Sigmoid colon (tissue), 6 donors: ENCODE measurements at regions not wholly inside any gene's neighbourhood (a gene's known extent, or its start where the extent isn't known, plus 50 kb on each side); places are given as distances from the start of the nearest gene placed in this dataset.

Experiments used
- DNase-seq: peaks from one replicate; pipeline ENCODE4 v3.0.0-alpha.2; 2019
- H3K27ac ChIP-seq, 4 donors: fragments of 200-600 bp; sonication (generic); one replicate each; pipeline ENCODE4 v1.5.1; 2016 to 2019; ENCODE audit warnings: mild to moderate bottlenecking in 1 of 4
- H3K27me3 ChIP-seq, 3 donors: fragments of 200-600 bp; sonication (generic); one replicate each; pipeline ENCODE4 v1.5.1; 2019; ENCODE audit warnings: mild to moderate bottlenecking in 1 of 3
- H3K36me3 ChIP-seq, 4 donors: fragments of 200-600 bp; sonication (generic); one replicate each; pipeline ENCODE4 v1.5.1; 2016 to 2019
- H3K4me1 ChIP-seq, 4 donors: fragments of 200-600 bp; sonication (generic); one replicate each; pipeline ENCODE4 v1.5.1; 2017 to 2019
- H3K4me3 ChIP-seq, 4 donors: fragments of 200-600 bp; sonication (generic); one replicate each; pipeline ENCODE4 v1.5.1; 2017 to 2019; ENCODE audit warnings: mild to moderate bottlenecking in 2 of 4, moderate library complexity in 1 of 4
- H3K9me3 ChIP-seq, 4 donors: fragments of 200-600 bp in 3 of 4; sonication (generic) in 3 of 4; one replicate each; pipeline versions ENCODE4 v1.5.1 to v1.6.1; 2013 to 2019
- EP300 ChIP-seq, 4 donors: sonication (generic); formaldehyde crosslinking; IDR thresholded peaks; one replicate each; pipeline ENCODE4 v1.6.1; 2017; ENCODE audit warnings: antibody characterized with exemption in 4 of 4
- POLR2A ChIP-seq, 2 donors: fragments of 450-650 bp; IDR thresholded peaks; one replicate each; pipeline ENCODE4 v1.6.1; 2016; ENCODE audit warnings: antibody characterized with exemption in 2 of 2, mild to moderate bottlenecking in 2 of 2, moderate library complexity in 2 of 2
- POLR2AphosphoS5 ChIP-seq, 4 donors: sonication (generic); formaldehyde crosslinking; IDR thresholded peaks; one replicate each; pipeline ENCODE4 v1.6.1; 2017; ENCODE audit warnings: antibody characterized with exemption in 4 of 4
- WGBS, 2 donors: extraction: QIAGEN DNeasy Blood & Tissue Kit; methylation state at CpG; one replicate each; pipeline ENCODE4 v1.1.7; 2013; 5-methylcytosine and 5-hydroxymethylcytosine counted together
- intact Hi-C: fragments of 100-400 bp; cut with DNase I; formaldehyde crosslinking; loops from one replicate; pipeline ENCODE4 v1.15.1; 2023
- TF ChIP-seq, protein P1 (sequence below), 4 experiments: fragments of 450-650 bp in 3 of 4; fragments of 200-600 bp in 1 of 4; IDR thresholded peaks; one replicate each; pipeline ENCODE4 v1.5.1; 2016 to 2019; ENCODE audit warnings: antibody characterized with exemption in 4 of 4, mild to moderate bottlenecking in 3 of 4, moderate library complexity in 2 of 4
- donor health status: healthy with polysubstance abuse.
- donor health status: healthy.

DNA sequence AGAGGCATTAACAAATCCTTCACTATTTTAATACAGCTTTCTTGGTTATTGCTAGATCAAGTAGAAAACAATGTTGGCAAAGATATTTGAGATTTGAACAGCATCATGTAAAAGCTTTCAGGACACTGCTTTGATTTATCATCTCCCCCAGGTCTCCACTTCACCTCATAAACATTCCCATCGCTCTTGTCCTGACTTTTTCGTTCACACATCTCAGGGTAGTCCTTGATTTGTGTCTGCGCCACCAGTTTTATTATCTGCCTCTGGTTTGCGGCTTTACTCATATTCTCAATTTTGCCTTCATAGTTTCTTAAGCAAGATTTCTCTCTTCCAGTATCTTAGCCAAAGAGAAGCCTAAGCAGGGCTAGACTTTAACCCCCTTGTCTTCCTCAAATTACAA is 63.5 kb upstream of the ROR1 start:
- TF ChIP-seq EP300 (IDR thresholded peaks at IDR 0.05) (no peak), POLR2A (IDR thresholded peaks at IDR 0.05) (no peak), POLR2AphosphoS5 (IDR thresholded peaks at IDR 0.05) (no peak)
- TF ChIP-seq, protein P1, sequence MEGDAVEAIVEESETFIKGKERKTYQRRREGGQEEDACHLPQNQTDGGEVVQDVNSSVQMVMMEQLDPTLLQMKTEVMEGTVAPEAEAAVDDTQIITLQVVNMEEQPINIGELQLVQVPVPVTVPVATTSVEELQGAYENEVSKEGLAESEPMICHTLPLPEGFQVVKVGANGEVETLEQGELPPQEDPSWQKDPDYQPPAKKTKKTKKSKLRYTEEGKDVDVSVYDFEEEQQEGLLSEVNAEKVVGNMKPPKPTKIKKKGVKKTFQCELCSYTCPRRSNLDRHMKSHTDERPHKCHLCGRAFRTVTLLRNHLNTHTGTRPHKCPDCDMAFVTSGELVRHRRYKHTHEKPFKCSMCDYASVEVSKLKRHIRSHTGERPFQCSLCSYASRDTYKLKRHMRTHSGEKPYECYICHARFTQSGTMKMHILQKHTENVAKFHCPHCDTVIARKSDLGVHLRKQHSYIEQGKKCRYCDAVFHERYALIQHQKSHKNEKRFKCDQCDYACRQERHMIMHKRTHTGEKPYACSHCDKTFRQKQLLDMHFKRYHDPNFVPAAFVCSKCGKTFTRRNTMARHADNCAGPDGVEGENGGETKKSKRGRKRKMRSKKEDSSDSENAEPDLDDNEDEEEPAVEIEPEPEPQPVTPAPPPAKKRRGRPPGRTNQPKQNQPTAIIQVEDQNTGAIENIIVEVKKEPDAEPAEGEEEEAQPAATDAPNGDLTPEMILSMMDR (IDR thresholded peaks at IDR 0.05), result no peak
- no peaks in the 10 kb centered on the region for H3K36me3 ChIP-seq
- H3K4me1 ChIP-seq, result no peaks in the 10 kb centered on the region
- H3K27me3 ChIP-seq, result no peaks in the 10 kb centered on the region
- WGBS, 2 donors, result 93 to 97% methylated on average over 4 of the region's 4 CpGs
- H3K4me3 ChIP-seq, result no peak overlapping the region
- H3K9me3 ChIP-seq, result no peaks in the 10 kb centered on the region
- DNase-seq, result no peak
- no peak overlapping the region for H3K27ac ChIP-seq
- intact Hi-C loops, result no loop called here

DNA sequence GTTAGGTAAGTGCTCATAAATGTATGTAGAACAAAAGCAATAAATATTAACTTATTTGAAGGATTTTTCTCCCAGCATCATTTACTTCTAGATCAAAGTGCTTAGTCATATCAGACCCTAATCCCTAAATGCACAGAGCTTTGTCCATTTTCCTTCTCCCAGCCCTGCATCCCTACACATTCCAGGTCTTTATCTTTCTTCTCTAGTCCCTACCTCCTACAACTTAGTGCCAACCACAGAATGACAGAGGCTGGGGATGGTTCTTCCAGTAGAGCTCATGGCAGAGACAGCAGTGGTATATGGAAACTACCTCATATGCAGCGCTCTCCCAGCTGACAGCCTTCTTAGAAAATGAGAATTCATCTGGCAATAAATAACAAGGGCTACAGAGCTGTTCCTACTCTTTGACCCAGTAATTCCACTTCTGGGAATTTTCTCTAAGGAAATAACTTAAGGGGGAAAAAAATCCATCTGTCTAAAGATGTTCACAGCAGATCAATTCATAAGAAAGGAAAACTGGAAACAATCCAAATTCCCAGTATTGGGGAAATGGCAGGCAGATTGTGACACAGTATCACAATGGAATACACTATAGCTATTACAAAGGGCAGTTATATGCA is 62.9 kb upstream of the ROR1 start:
- DNase-seq, result peak; percentile 18

DNA sequence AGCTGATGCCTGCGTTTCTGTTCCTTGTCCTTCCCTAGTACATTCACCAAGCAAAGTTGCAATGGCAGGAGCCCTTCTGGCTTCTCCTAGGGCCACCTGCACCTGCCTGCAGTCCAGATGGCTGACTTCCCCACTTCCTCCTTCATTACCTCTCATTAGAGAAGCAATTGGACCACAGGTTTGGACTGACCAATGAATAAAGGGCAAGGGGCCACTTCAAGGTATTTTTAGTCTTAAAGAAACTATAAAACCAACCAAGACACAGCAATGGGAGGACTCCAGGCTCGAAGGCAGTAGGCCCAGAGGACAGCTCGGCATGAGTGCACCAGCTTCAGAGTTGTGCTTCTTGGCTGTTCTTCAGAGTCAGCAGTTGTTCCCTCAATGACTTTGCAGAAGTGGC is 60.8 kb upstream of the ROR1 start:
- Histone ChIP-seq H3K4me3 (no peak overlapping the region), H3K4me1 (no peaks in the 10 kb centered on the region), H3K36me3 (no peaks in the 10 kb centered on the region), H3K27me3 (no peaks in the 10 kb centered on the region), H3K27ac (no peak overlapping the region), H3K9me3 (no peaks in the 10 kb centered on the region)
- WGBS, 2 donors, result 88 to 94% methylated on average over 3 of the region's 3 CpGs
- intact Hi-C loops, result no loop called here
- TF ChIP-seq, protein P1 (IDR thresholded peaks at IDR 0.05), result no peak
- TF ChIP-seq EP300 (IDR thresholded peaks at IDR 0.05) (no peak), POLR2AphosphoS5 (IDR thresholded peaks at IDR 0.05) (no peak), POLR2A (IDR thresholded peaks at IDR 0.05) (no peak)
- DNase-seq, result peak; percentile 22

More for the DNA sequence above, 62.9 kb upstream of the ROR1 start:
- Histone ChIP-seq H3K27ac (no peak overlapping the region), H3K36me3 (no peaks in the 10 kb centered on the region), H3K4me3 (no peak overlapping the region), H3K9me3 (no peaks in the 10 kb centered on the region), H3K4me1 (no peaks in the 10 kb centered on the region), H3K27me3 (no peaks in the 10 kb centered on the region)
- intact Hi-C loops, result no loop called here
- TF ChIP-seq POLR2A (IDR thresholded peaks at IDR 0.05) (no peak), EP300 (IDR thresholded peaks at IDR 0.05) (no peak), POLR2AphosphoS5 (IDR thresholded peaks at IDR 0.05) (no peak)
- TF ChIP-seq, protein P1 (IDR thresholded peaks at IDR 0.05), result no peak
- 92 to 94% methylated on average over 1 of the region's 1 CpG for WGBS, 2 donors

DNA sequence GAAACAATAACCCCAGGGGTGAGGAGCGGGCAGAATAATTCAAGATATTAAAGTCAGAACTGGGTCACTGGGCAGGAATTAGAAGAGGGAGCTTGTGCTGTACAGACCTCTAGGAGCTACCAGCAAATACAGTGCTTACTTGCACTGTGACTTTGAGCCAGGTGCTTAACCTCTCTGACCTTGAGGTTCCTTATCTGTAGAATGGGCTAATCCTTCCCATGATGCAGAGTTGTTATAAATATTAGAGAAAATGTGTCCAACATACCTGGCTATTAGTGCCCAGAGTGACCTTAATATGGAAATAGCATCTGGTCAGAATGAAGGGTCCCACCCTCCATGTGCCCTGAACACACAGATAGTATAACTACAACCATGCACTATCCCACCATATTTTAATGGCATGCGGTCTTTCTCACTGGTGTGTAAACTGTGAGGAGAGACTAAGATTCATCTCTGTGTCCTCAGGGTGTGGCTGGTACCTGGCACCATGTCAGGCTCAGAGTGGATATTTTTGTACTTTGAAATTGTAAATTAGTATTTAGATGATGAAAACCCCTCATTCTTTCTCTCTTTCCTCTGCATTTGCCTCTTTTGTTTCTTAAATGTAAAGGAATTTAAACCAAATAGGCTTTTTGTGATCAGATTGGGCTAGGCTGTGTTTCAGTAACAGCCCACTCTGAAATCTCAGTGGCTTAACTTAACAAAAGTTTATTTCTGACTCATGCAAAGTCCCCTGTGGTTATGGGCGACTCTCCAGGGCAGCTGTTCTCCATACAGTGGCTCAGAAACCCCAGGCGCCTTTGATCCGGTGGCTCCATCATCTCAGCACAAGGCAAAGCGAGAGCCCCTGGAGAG is 60.0 kb upstream of the ROR1 start:
- Histone ChIP-seq H3K9me3 (no peaks in the 10 kb centered on the region), H3K27me3 (no peaks in the 10 kb centered on the region), H3K4me1 (no peaks in the 10 kb centered on the region), H3K4me3 (no peak overlapping the region), H3K36me3 (no peaks in the 10 kb centered on the region), H3K27ac (no peak overlapping the region)
- intact Hi-C loops, result no loop called here
- DNase-seq, result peak; percentile 58
- TF ChIP-seq, protein P1 (IDR thresholded peaks at IDR 0.05), result no peak
- TF ChIP-seq POLR2AphosphoS5 (IDR thresholded peaks at IDR 0.05), result no peak
- no peak for TF ChIP-seq EP300 (IDR thresholded peaks at IDR 0.05)
- no peak for TF ChIP-seq POLR2A (IDR thresholded peaks at IDR 0.05)
- 75 to 84% methylated on average over 6 of the region's 6 CpGs for WGBS, 2 donors
